Right kidney (tissue), 1 donor: ENCODE measurements at regions not wholly inside any gene's neighbourhood (a gene's known extent, or its start where the extent isn't known, plus 50 kb on each side); places are given as distances from the start of the nearest gene placed in this dataset.

Experiments
- DNase-seq: peaks from one replicate; pipeline ENCODE4 v3.0.0-alpha.2; 2016

DNA sequence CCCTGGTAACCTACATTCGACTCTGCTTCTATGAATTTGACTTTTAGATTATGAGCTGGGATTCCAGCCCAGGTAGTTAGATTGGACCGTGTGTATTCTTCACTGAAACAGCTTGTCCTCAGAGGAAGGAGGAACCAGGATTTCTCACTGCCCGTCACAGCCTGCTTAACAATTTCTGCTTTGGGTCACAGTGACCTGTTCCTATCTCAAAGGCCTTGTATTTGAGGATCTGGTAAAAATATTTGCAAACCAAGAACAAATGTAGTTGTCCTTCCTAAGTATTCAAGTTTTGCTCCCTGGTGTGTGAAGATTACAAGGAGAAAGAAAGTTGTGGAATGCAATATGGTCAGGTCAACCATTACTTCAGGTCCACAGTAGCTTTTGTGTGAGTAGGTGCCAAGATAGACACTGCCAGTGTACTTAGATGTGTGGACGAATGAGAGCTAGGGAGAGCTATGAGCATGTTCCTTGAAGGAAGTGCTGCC lies 55.1 kb downstream of the KIF4B start:
- DNase-seq = no peak

DNA sequence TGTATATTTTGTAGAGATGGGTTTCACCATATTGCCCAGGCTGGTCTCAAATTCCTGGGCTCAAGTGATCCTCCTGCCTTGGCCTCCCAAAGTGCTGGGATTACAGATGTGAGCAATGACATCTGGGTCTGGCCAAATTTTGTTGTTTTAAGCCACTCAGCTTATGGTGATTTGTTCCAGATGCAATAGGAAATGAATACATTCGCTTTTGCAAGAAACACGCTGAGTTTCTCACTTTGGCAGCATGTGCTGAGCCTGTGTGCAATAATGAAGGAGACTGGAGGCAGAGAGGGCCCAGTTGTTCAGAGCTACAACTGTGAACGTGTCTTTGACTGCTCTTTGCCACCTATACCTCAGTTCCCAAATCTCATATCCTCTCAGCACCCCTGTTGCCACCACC lies 56.4 kb downstream of the KIF4B start:
- no peak for DNase-seq

GRCh38 chr5:155070781-155071180 lies 57.2 kb downstream of the KIF4B start:
- DNase-seq = no peak

DNA sequence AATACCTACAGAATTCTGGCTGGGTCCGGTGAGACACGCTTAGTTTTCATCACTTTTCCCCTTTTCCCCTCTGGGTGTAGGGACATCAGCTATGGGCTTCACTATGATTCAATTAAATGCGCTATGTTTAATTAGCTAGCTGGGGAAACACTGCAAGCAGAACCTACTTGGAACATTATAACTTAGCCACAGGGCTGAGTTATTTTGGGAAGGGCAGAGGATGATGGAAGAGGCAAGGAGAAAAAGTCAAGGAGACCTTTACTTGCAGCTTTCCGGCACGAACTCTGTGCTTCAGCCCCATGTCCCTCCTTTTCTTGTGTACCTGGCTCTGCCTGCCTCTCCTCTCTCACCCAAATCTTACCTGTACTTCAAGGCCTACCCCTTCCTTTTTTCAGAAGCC lies 62.8 kb downstream of the KIF4B start:
- no peak for DNase-seq

DNA sequence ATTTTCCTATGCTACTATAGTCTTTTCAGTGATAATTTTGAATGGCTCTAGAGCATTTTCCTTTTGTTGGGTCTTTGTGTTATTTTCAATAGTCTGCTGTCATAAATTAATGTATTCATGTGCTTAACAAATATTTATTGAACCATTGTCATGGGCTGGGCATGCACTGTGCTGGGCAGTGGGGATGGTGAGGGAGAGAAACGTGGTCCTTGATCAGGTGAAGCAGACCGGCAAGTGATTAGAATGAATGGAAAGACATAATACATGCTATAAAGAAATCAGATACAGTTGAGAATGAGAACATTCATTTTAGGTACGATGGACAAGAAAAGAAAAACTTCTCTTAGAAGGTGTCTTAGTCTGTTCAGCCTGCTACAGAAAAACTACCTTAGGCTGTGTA lies 66.1 kb downstream of the KIF4B start:
- no peak for DNase-seq

GRCh38 chr5:155080721-155081120 lies 67.2 kb downstream of the KIF4B start:
- no peak for DNase-seq

GRCh38 chr5:155081618-155082017 lies 68.1 kb downstream of the KIF4B start:
- no peak for DNase-seq

DNA sequence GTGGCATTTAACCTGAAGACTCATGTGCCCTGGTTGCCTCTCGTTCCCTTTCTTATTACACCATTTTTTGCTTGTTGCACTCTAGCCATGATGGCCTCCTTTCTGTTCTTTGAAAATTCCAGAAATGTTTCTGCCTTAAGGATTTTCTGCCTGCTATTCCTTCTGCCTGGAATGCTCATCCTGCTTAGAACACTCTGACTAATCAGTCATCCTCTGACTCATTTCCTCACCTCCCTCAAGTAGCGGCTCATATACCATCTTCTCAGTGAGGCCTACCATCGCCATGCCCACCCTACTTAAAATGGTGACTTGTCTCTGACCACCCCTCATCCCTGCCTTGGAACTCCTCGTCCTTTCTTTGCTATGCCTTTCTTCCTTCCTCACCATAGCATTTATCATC lies 68.8 kb downstream of the KIF4B start:
- DNase-seq = no peak

GRCh38 chr5:155085282-155085989 lies 71.9 kb downstream of the KIF4B start:
- DNase-seq = no peak

DNA sequence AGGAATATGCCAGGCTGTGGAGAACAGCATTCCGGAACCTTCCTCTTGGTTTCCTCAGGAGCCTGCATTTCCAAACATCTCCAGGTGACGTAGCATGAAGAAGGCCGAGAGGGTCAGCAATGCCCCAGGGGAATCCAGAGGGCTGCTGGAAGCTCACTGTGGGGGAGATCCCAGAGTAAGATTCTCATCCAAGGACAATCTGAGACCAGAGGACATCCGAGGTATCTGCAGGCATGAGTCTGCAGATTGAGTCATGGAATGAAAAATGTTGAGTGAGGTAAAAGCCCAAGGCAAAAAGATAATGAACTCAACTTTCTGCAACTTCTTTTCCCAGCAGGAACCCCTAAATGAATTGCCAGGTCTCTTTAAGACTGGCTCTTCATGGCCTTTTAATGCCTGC lies 73.5 kb downstream of the KIF4B start:
- DNase-seq = no peak

GRCh38 chr5:155088811-155089210 lies 75.3 kb downstream of the KIF4B start:
- DNase-seq = no peak

DNA sequence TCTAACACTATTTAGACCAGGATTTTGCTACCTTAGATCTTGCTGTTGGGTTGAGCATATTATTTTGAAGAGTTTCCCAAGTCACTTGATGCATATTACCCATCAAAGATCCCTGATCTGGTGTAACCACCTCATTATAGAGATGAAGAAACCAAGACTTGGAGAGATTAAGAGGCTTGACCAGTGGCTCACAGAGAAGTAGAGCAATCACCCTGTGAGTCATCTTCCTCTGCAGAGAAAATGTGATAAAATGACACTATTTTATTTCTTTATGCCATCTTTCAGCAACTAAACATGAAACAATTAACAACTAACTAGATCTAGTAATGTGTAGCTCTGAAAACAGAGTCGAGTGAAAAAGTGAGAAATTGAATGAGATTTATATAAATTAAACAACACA lies 76.1 kb downstream of the KIF4B start:
- no peak for DNase-seq

DNA sequence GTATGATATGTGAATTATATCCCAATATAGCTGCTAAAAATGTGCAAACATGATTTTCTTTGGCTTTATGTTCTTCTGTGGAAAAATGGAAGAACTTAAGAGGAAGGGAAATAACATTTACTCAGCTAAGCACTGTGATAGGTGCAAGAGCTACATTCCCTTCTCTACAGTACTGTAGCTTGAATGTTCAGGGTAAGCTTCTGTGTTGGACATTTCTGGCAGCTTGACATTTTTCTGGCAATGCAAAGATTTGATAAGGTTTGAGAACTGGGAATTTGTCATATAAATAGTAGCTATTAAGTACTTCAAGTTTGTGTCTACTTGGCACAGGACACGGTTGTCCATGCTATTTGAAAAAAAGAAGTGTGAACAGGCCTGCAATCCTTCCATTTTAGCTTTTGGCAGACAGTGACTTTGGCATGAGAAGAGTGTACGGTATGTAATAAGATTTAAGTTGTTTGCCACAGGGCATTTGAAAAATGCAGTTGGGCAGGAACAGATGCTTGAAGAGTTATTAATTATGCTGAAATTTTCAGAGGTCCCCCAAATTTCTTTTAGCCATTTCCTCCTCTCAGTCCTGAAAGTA lies 77.6 kb downstream of the KIF4B start:
- DNase-seq = no peak

DNA sequence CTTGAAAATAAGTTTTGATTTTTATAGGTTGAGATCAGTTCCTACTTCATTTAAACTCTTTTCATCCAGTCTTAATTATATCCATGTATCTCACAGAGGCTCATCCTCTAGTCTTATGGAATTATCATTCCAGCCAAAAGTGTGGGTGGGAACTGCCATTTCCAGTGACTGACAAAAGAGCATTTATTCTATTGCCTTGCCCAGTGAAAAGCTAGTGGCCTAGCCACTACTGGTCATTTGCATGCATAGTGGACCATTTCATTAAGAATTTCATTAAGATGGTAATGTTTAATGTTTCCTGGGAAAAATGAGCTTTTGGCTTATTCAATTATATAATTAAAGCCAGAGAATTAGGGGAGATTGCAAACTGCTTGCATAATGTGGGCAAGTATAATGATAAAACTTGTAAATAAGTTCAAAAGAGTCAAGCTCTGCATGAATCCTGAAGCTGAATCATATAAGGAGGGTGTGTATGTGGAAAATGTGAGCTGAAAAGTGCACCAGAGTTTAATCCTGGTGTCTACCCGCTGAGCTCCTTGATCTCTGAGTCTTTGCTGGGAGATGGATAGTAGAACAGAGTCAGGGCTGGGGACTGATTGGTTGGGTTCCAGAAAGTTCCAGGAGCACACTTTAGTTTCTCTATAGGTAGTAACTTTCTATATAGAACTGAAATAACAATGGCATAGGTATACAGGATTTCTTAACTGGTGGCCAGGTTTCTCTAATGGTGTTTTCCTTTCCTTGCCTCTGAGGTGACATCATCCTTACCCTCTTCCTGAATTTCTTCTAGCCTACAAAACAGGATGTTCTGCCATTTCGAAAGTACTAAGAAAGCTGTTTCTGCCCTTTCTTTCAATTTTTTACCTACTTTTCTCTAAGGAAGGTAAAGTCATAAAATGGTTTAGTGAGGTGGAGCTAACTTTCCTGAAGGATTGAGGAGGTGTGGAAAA lies 78.5 kb downstream of the KIF4B start:
- no peak for DNase-seq

GRCh38 chr5:155094455-155094854 lies 80.9 kb downstream of the KIF4B start:
- no peak for DNase-seq

GRCh38 chr5:155097995-155098394 lies 84.4 kb downstream of the KIF4B start:
- DNase-seq = no peak

DNA sequence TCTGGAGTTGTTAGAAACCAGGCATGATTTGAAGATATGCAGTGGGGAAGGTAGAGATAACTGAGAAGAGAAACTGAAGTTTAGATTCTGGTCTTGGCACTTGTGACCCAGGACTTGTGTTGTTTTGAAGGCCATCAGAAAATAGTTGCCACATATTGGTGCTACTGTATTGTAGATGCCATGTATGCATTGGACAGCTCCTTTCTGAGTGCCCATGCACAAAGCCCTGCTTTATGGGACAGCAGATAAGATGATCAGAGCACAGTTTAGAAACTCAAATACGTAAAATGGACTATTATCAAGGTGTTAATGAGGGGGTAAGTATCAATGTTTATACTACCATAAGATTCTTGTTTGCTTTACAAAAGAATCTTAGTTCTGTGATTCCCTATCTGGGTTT lies 84.9 kb downstream of the KIF4B start:
- no peak for DNase-seq

- no peak for DNase-seq
These were observed 88.1 kb downstream of the KIF4B start for GRCh38 chr5:155101697-155102096.

- no peak for DNase-seq
These were observed 89.6 kb downstream of the KIF4B start for GRCh38 chr5:155103146-155103545.

DNA sequence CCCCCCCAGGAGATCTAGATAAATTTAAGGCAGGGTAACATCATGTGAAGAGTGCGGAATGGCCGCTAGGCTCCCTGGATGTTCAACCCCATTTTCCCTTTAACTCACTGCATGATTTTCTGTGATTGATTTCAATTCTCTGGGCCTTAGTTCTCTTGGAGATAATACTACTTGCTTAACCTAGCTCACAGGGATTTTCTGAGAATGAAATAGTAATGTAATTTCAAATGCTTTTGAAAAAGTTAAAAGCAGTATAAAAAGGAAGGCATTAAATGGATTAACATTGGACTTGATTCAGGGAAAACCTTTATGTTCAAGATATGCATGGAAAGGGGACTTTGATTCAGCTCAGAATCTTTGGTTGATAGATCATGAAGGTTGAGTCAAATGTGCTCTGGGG lies 90.9 kb downstream of the KIF4B start:
- DNase-seq = no peak

DNA sequence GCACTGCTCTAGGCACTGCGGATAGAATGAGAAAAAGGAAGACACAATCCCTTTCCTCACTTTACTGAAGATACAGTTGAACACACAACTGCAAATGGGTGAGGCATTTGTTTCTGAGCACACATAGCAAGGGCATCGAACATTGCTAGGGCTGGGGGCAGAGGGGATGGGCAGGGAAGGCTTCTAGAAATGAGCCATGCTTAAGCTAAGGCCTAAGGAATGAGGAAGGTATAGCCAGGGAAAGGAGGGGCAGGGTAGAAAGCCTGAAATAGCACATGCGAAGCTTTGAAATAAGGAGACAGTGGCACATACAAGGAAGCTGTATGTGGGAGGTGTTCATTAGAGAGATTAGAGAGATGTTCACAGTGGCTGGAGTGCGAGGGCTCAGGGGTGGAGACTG lies 92.7 kb downstream of the KIF4B start:
- no peak for DNase-seq

DNA sequence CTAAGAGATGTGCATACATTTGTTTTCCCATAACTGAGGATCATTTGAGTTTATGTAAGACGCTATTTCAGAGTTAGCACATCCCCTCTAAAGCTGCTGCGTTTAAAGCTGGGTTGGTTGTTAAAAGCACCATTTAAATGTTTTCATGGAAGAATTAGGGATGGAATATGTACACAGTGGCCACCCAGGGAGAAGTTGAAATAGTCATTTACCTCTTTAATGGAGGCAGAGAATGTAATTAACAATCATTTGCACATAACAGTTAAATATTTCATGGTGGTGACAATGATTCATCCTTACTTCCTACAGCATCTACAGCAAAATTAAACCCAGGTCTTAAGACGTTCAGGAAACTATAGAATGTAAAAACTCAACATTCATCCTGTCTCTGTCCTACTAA lies 100.3 kb downstream of the KIF4B start:
- DNase-seq = no peak

DNA sequence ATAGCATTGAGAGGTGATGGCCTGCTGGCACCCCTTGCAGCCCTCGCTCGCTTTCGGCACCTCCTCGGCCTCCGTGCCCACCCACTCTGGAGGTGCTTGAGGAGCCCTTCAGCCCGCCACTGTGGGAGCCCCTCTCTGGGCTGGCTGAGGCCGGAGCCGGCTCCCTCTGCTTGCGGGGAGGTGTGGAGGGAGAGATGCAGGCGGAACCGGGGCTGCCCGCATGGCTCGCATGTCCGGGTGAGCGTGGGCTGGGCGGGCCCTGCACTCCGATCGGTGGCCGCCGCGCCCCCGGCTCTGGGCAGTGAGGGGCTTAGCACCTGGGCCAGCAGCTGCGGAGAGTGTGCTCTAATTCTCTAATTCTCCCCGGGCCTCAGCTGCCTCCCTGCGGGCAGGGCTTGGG lies 101.1 kb downstream of the KIF4B start:
- no peak for DNase-seq
